Renal cortical epithelial cell (primary cell): ENCODE measurements at regions not wholly inside any gene's neighbourhood (a gene's known extent, or its start where the extent isn't known, plus 50 kb on each side); places are given as distances from the start of the nearest gene placed in this dataset.

Experiments used
- DNase-seq: peaks from one replicate; pipeline ENCODE4 v3.0.0-alpha.2; 2011; ENCODE audit warnings: low read depth

DNA sequence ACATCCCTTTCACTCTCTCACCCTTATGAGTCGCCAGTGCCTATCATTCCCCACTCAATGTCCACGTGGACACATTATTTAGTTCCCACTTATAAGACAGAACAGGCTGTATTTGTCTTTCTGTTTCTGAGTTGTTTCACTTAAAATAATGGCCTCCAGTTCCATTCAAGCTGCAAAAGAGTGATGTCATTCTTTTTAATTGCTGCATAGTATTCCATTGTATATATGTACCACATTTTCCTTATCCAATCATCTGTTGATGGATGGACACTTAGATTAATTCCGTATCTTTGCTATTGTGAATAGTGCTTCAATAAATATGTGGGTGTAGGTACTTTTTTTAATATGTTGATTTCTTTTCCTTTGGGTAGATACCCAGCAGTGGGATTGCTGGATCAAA is 79.1 kb downstream of the ZNF365 start:
- no peak for DNase-seq

- peak; percentile 70 for DNase-seq
Observed at GRCh38 chr10:62454687-62455397, 80.7 kb downstream of the ZNF365 start.

DNA sequence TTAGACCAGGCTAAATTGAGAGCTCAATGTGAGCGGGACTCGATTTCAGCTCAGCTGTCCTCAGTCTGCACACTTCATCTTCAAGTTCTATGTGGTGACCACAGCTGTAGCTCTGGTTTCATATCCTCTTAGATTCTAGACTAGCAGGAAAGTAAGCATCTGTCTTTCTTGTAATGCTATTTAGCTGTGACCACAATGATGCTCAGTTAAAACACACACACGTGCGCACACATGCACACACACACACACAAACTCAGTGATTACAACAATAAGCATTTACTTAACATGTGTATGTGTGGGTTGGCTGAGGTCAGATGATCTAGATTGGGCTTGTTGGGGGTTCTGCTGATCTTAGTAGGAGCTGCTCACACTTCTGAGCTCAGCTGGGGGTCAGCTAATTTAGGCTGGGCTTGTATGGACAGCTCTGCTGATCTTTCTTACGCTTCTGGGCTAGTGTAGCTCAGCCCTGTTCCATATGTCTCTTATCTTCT is 82.5 kb downstream of the ZNF365 start:
- DNase-seq = no peak

- no peak for DNase-seq
Observed at GRCh38 chr10:62457196-62457595, 83.0 kb downstream of the ZNF365 start.

- no peak for DNase-seq
Observed at GRCh38 chr10:62457598-62457997, 83.4 kb downstream of the ZNF365 start.

- DNase-seq = no peak
Observed at GRCh38 chr10:62459072-62459471, 84.9 kb downstream of the ZNF365 start.

DNA sequence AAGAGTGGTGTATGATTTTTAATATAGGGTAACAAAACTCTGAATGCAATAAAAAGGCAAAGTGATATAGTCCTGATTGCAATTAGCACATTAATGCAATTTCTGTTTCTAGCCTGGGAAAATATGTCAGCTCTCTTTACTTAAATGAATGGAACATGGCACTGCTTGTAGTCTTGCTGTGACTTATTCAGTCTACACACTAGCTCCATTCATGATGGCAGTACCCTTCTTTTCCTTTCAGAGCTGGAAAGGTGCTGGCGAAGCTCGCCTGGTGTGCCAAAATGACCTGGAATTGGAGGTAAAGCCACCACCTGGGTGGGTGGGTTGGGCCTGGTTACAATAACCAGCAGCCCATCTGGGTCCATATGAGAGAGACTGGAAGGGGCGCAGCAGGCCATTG is 85.3 kb downstream of the ZNF365 start:
- DNase-seq = no peak

GRCh38 chr10:62460393-62460792 is 86.2 kb downstream of the ZNF365 start:
- DNase-seq = no peak

- DNase-seq = no peak
Observed at GRCh38 chr10:62461120-62461519, 87.0 kb downstream of the ZNF365 start.

- no peak for DNase-seq
Observed at GRCh38 chr10:62462461-62462860, 88.3 kb downstream of the ZNF365 start.

DNA sequence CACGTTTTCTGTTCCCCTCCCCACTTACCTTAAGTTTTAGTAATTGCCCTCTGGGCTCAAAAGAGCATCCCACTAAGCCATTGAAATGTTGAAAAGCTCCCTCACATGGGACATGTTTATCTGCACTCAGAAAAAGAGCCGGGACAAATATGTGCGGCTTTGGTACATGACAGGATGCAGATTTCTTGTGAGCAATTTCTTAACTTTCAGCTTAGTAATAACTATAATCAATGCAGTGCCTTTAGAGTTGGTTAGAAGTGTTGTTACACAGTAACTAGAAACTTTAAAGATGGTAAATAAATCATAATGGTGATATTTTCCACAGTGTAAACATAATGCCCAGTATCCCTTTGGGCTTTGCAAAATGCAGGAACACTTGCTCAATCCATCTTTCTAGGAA is 89.2 kb downstream of the ZNF365 start:
- DNase-seq = no peak

DNA sequence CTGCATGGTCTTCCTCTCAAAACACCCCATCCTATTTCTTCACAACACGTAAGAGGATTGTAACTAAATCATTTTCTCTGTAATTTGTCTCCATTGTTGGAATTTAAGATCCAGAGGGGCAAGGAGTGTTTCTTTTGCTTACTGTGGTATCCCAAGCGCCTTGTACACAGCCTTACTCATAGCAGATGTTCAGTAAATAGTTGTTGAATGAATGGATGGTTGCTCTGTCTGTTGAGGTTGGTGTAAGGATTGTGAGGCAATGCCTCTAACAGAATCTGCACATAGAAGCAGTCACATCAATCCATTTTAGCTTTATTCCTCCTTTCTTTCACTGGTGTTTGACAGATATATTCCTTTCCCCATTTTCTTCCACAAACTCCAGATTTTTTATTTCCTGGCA is 90.1 kb downstream of the ZNF365 start:
- DNase-seq = no peak

GRCh38 chr10:62466590-62466989 is 92.4 kb downstream of the ZNF365 start:
- no peak for DNase-seq

DNA sequence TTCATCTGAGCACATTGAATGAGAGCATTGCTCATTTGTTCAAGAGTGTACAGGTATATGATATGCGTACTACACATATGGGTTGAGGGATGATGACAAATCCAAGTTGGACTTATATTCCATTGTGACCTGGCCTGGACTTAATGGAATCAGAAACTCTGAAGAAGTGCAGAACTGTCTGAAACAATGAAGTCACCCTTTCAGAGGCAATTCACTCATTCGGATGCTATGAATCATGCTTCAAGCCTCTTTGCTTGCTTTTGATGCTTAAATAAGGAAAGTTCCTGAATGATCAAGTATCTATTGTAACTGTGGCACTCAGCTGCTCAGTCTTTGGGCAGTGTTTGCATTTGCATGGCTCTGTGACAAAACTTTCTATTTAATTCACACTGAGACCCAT is 93.4 kb downstream of the ZNF365 start:
- peak; percentile 23 for DNase-seq

DNA sequence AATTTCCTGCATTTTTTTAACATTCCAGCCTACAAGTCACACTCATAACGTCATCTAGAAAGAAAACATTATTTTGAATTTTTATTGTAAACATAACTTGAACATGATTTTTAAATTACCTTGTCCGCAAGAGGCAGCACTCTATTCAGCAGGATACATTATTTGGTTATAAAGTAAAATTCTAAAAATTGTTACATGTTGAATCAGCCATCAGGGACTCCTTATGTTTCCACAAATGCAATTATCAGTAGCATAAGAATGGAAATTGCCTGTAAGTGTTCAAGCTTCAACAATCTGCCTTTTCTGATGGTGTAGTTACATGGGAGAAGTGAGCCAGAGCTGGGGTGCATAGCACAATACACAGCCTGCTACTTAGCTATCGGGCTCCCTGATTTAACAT is 97.5 kb downstream of the ZNF365 start:
- DNase-seq = no peak

- DNase-seq = no peak
Observed at GRCh38 chr10:62473241-62473640, 99.1 kb downstream of the ZNF365 start.

DNA sequence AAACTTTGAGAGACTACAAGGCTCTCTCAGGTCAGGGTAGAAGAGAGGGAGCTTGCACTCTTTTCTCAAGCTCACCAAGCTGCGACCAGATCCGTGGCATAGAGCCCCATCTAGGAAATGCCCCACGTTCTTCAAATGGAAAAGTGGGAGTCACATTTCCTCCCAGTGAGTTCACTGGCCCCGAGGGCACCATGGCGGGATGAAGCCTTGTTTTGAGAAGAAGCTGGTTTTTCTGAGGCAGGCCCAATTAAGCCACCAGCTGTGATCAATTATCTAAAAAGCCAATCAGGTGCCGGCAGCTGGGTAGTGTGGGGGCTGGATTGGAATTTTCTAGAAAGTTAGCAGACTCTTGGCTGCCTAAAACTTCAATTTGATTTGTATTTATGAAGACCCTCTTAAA is 101.4 kb downstream of the ZNF365 start:
- no peak for DNase-seq

- DNase-seq = no peak
Observed at GRCh38 chr10:62479523-62479922, 105.4 kb downstream of the ZNF365 start.

DNA sequence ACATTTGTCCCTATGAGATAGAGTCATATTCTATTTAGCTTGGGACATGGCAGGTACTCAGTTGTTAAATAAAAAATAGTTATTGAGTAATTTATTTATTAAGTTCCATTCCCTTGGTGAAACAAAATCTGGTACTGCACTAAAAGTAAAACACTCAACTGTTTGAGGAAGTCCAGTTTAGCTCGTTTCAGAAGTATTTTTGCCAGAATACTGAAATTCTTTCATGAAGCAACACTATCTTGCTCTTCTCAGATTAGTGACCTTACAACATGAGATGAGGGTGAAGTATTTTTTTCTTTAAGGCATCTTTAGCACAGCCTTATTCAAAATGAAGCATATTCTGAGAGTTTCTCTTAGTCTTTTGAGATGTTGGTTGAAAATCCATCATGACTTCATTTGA is 106.0 kb downstream of the ZNF365 start:
- DNase-seq = no peak

- no peak for DNase-seq
Observed at GRCh38 chr10:62482581-62482980, 108.4 kb downstream of the ZNF365 start.

DNA sequence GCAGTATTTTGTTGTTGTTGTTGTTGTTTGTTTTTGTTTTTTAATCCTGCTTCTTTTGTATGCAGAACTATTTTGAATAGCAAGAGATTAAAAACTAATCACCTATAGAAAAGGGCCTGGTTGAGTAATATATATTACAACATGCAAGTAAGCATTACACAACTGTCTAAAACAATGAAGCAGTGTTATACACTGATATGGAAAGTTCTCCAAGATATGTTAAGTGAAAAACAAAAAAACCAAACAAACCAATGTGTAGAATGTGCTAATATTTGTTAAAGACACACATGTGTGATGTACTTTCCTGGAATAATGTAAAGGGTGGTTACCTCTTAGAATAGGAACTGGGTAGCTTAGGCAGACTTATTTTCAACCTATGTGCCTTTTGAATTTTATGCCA is 117.4 kb downstream of the ZNF365 start:
- DNase-seq = no peak

GRCh38 chr10:62492012-62492869 is 118.1 kb downstream of the ZNF365 start:
- DNase-seq = peak; percentile 64

DNA sequence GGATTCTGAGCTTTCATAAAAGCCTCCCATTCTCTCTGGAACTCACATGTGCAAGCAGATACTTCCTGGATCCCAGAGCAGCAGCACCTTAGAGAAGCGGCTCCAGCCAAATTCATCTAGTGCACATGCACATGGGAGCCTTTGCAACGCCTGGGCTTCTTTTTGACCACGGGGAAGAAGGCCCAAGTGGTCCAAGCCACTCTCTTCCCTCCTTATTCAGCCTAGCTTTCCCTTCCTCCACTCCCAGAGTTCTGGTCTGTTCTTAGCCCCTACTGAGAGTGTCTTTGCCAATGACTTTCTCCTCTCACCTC is 118.7 kb downstream of the ZNF365 start:
- no peak for DNase-seq
